OCI-LY1 (cell line): ENCODE measurements at regions not wholly inside any gene's neighbourhood (a gene's known extent, or its start where the extent isn't known, plus 50 kb on each side); places are given as distances from the start of the nearest gene placed in this dataset.

Source experiments
- H2AFZ ChIP-seq: fragments of 200-600 bp; sonication (generic), shearing (Covaris generic); 2 replicates; pipeline ENCODE4 v1.6.0; 2014; ENCODE audit warnings: antibody characterized with exemption, mild to moderate bottlenecking, low read length
- H3F3A ChIP-seq: fragments of 200-600 bp; sonication (generic), shearing (Covaris generic); 2 replicates; pipeline ENCODE4 v1.6.0; 2014; ENCODE audit warnings: mild to moderate bottlenecking, antibody characterized with exemption, low read length, moderate library complexity; ENCODE audit not compliant: insufficient read depth
- H3K27ac ChIP-seq: fragments of 200-600 bp; sonication (generic); 2 replicates; pipeline ENCODE4 v1.5.1; 2014; ENCODE audit warnings: low read length, mixed run types, mild to moderate bottlenecking, low read depth; ENCODE audit not compliant: poor library complexity, severe bottlenecking
- H3K27me3 ChIP-seq: fragments of 200-600 bp; sonication (generic); 2 replicates; pipeline ENCODE4 v1.6.0; 2014; ENCODE audit warnings: antibody characterized with exemption, mild to moderate bottlenecking, low read length, moderate library complexity; ENCODE audit not compliant: insufficient read depth
- H3K36me3 ChIP-seq: fragments of 200-600 bp; sonication (generic); 2 replicates; pipeline ENCODE4 v1.6.1; 2014; ENCODE audit warnings: mild to moderate bottlenecking, antibody characterized with exemption, low read length, moderate library complexity, mixed read lengths; ENCODE audit not compliant: insufficient read depth
- H3K4me1 ChIP-seq: fragments of 200-600 bp; sonication (generic); 2 replicates; pipeline ENCODE4 v1.5.1; 2014; ENCODE audit warnings: mild to moderate bottlenecking, low read length, moderate library complexity; ENCODE audit not compliant: insufficient read depth, severe bottlenecking
- H3K4me2 ChIP-seq: fragments of 200-600 bp; sonication (generic), shearing (Covaris generic); 2 replicates; pipeline ENCODE4 v1.6.1; 2014; ENCODE audit warnings: low read length
- H3K4me3 ChIP-seq: fragments of 200-600 bp; sonication (generic); 2 replicates; pipeline ENCODE4 v1.5.1; 2014; ENCODE audit warnings: low read length, low read depth, mild to moderate bottlenecking, mixed read lengths; ENCODE audit not compliant: poor library complexity, severe bottlenecking
- H3K79me2 ChIP-seq: fragments of 200-600 bp; shearing (Covaris generic); 2 replicates; pipeline ENCODE4 v1.6.1; 2016; ENCODE audit warnings: mixed run types, low read length, mixed read lengths; ENCODE audit not compliant: insufficient read depth
- H3K9ac ChIP-seq: fragments of 200-600 bp; sonication (generic), shearing (Covaris generic); 2 replicates; pipeline ENCODE4 v1.6.1; 2014; ENCODE audit warnings: mild to moderate bottlenecking, low read length, mixed read lengths
- H3K9me2 ChIP-seq: fragments of 200-600 bp; sonication (generic), shearing (Covaris generic); 2 replicates; pipeline ENCODE4 v1.6.1; 2014; ENCODE audit warnings: low read depth, mild to moderate bottlenecking, low read length, mixed read lengths
- H3K9me3 ChIP-seq: fragments of 200-600 bp; shearing (Covaris generic); 2 replicates; pipeline ENCODE4 v1.6.1; 2014; ENCODE audit warnings: low read length, mixed read lengths
- H4K20me1 ChIP-seq: fragments of 200-600 bp; sonication (generic), shearing (Covaris generic); 2 replicates; pipeline ENCODE4 v1.6.0; 2016; ENCODE audit warnings: mild to moderate bottlenecking, low read length; ENCODE audit not compliant: insufficient read depth
- EZH2 ChIP-seq: fragments of 200-600 bp; sonication (generic), shearing (Covaris generic); IDR thresholded peaks from 2 replicates; pipeline ENCODE4 v1.8.0; 2017; ENCODE audit warnings: borderline replicate concordance, mixed run types, mild to moderate bottlenecking, antibody characterized with exemption, low read length, moderate library complexity, mixed read lengths
- TF ChIP-seq, protein P1 (sequence below): fragments of 200-600 bp; sonication (generic), shearing (Covaris generic); IDR thresholded peaks from 2 replicates; pipeline ENCODE4 v1.5.1; 2017; ENCODE audit warnings: mild to moderate bottlenecking, antibody characterized with exemption, low read length, moderate library complexity, mixed read lengths

DNA sequence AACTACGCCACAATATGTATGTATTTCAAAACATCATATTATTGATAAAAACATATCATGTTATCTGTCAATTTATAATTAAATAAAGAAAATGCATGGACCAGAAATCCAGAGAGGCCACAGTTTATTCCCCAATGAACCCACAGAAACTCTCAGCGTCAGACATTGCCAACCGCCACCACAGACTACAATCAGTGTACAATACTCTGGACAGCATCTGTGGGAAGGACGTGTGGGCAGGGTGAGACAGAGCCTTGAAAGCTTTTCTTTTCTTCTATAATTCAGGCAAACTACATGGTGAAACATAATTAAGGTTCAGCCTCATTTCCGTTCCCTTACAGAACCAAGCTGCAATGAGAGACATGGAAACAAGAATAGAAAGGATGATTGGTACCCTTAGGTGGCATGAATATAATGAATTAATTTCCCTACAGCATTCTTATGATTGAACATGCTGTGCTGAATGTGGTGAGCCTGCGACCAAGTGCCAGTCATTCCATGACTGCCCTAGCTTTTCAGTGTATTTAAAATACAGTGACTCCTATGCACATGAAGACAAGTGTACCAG, 909.3 kb downstream of the SORCS1 start:
- no peak overlapping the region for H2AFZ ChIP-seq
- no peaks in the 10 kb centered on the region for H4K20me1 ChIP-seq
- no peak for TF ChIP-seq EZH2
- TF ChIP-seq, protein P1, sequence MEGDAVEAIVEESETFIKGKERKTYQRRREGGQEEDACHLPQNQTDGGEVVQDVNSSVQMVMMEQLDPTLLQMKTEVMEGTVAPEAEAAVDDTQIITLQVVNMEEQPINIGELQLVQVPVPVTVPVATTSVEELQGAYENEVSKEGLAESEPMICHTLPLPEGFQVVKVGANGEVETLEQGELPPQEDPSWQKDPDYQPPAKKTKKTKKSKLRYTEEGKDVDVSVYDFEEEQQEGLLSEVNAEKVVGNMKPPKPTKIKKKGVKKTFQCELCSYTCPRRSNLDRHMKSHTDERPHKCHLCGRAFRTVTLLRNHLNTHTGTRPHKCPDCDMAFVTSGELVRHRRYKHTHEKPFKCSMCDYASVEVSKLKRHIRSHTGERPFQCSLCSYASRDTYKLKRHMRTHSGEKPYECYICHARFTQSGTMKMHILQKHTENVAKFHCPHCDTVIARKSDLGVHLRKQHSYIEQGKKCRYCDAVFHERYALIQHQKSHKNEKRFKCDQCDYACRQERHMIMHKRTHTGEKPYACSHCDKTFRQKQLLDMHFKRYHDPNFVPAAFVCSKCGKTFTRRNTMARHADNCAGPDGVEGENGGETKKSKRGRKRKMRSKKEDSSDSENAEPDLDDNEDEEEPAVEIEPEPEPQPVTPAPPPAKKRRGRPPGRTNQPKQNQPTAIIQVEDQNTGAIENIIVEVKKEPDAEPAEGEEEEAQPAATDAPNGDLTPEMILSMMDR, result no peak
- H3F3A ChIP-seq, result no peaks in the 10 kb centered on the region
- no peak overlapping the region for H3K9ac ChIP-seq
- no peaks in the 10 kb centered on the region for H3K9me2 ChIP-seq
- H3K79me2 ChIP-seq, result no peaks in the 10 kb centered on the region
- H3K4me1 ChIP-seq, result no peaks in the 10 kb centered on the region
- H3K27me3 ChIP-seq, result no peaks in the 10 kb centered on the region
- no peak overlapping the region for H3K4me3 ChIP-seq
- no peaks in the 10 kb centered on the region for H3K36me3 ChIP-seq
- H3K4me2 ChIP-seq, result no peak overlapping the region
- no peak overlapping the region for H3K27ac ChIP-seq
- no peaks in the 10 kb centered on the region for H3K9me3 ChIP-seq

DNA sequence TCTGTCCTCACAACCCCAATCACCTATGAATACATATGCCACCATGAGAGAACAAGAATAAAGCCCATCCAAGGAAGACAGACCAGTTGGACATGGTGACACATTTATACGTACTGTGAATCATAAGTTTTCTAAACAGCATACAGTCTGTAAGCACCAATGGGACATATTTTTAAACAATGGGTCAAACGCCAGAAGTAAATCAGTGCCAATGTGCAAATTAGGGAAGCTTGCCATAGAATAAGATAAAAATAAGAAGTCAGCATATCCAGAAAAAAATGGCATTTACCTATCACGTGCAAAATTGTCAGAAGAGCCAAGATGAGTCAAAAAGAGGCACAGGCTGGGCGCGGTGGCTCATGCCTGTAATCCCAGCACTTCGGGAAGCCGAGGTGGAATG, 910.4 kb downstream of the SORCS1 start:
- Histone ChIP-seq H3K79me2 (no peaks in the 10 kb centered on the region), H3K27ac (no peak overlapping the region), H3K9me3 (no peaks in the 10 kb centered on the region), H3K4me3 (no peak overlapping the region), H3K9me2 (no peaks in the 10 kb centered on the region), H3K4me1 (no peaks in the 10 kb centered on the region), H3K9ac (no peak overlapping the region), H4K20me1 (no peaks in the 10 kb centered on the region), H2AFZ (no peak overlapping the region), H3K36me3 (no peaks in the 10 kb centered on the region), H3F3A (no peaks in the 10 kb centered on the region), H3K4me2 (no peak overlapping the region), H3K27me3 (no peaks in the 10 kb centered on the region)
- TF ChIP-seq, protein P1, result no peak
- no peak for TF ChIP-seq EZH2

DNA sequence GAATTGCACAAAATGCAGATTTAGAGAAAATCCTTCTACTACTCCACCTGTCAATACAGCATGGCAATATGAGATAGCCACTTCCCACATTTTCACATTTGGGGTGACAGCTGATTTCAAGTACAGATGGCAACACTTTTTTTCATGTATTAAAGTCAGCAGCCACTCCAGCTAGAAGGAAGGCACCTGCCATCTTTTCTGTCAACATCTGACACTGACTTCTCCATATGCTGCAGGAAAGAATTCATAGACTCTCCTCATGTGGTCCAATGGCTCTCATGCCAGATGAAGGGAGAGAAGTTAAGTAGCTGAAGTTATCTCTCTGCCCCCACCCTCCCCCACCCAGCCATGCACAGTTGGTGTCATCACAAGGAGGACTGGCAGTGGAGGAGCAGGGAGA, 912.0 kb downstream of the SORCS1 start:
- no peaks in the 10 kb centered on the region for H3K79me2 ChIP-seq
- H3K4me3 ChIP-seq, result no peak overlapping the region
- no peak overlapping the region for H3K4me2 ChIP-seq
- no peak overlapping the region for H3K9ac ChIP-seq
- H3K9me2 ChIP-seq, result no peaks in the 10 kb centered on the region
- no peak overlapping the region for H2AFZ ChIP-seq
- H4K20me1 ChIP-seq, result no peaks in the 10 kb centered on the region
- no peaks in the 10 kb centered on the region for H3K9me3 ChIP-seq
- no peaks in the 10 kb centered on the region for H3K4me1 ChIP-seq
- no peaks in the 10 kb centered on the region for H3K27me3 ChIP-seq
- no peak for TF ChIP-seq EZH2
- TF ChIP-seq, protein P1, result no peak
- H3F3A ChIP-seq, result no peaks in the 10 kb centered on the region
- H3K36me3 ChIP-seq, result no peaks in the 10 kb centered on the region
- no peak overlapping the region for H3K27ac ChIP-seq
